Liver (tissue), 8 donors: ENCODE measurements at regions not wholly inside any gene's neighbourhood (a gene's known extent, or its start where the extent isn't known, plus 50 kb on each side); places are given as distances from the start of the nearest gene placed in this dataset.

Source experiments
- DNase-seq: peaks from one replicate; pipeline ENCODE4 v3.0.0-alpha.2; 2017; ENCODE audit warnings: low spot score
- H3K27ac ChIP-seq, 2 donors: one replicate each; pipeline ENCODE4 v1.7.0; 2013; ENCODE audit warnings: inconsistent platforms in 2 of 2, low read length in 2 of 2, control low read depth in 1 of 2, low read depth in 1 of 2, mild to moderate bottlenecking in 1 of 2
- H3K27me3 ChIP-seq, 4 donors: one replicate each; pipeline versions ENCODE4 v1.6.1 to v1.7.0; 2013; ENCODE audit warnings: low read length in 3 of 4, inconsistent platforms in 1 of 4, mild to moderate bottlenecking in 1 of 4, moderate library complexity in 1 of 4; ENCODE audit not compliant: control insufficient read depth in 4 of 4, insufficient read depth in 4 of 4
- H3K36me3 ChIP-seq, 4 donors: one replicate each; pipeline versions ENCODE4 v1.6.1 to v1.7.0; 2013; ENCODE audit warnings: low read length in 3 of 4, mild to moderate bottlenecking in 3 of 4, low read depth in 1 of 4, moderate library complexity in 1 of 4; ENCODE audit not compliant: control insufficient read depth in 4 of 4, insufficient read depth in 3 of 4
- H3K4me1 ChIP-seq, 4 donors: one replicate each; pipeline versions ENCODE4 v1.6.1 to v1.7.0; 2013; ENCODE audit warnings: low read length in 3 of 4, mild to moderate bottlenecking in 3 of 4, moderate library complexity in 1 of 4; ENCODE audit not compliant: control insufficient read depth in 4 of 4, insufficient read depth in 4 of 4
- H3K4me3 ChIP-seq, 3 donors: one replicate each; pipeline versions ENCODE4 v1.6.1 to v1.7.0; 2013; ENCODE audit warnings: low read length in 3 of 3, control low read depth in 1 of 3, low read depth in 1 of 3, mild to moderate bottlenecking in 1 of 3
- H3K9ac ChIP-seq, 2 donors: one replicate each; pipeline ENCODE4 v1.7.0; 2013; ENCODE audit warnings: low read length in 2 of 2, mild to moderate bottlenecking in 2 of 2, moderate library complexity in 2 of 2, control low read depth in 1 of 2, low read depth in 1 of 2
- H3K9me3 ChIP-seq, 4 donors: one replicate each; pipeline versions ENCODE4 v1.6.1 to v1.7.0; 2013; ENCODE audit warnings: low read length in 3 of 4; ENCODE audit not compliant: control insufficient read depth in 4 of 4
- ATF3 ChIP-seq: IDR thresholded peaks from 2 replicates; pipeline ENCODE4 v1.6.1; 2016; ENCODE audit warnings: antibody characterized with exemption
- CTCF ChIP-seq: fragments of 150-350 bp; IDR thresholded peaks from 2 replicates; pipeline ENCODE4 v1.5.1; 2017; ENCODE audit warnings: improper control_type of control experiment, low read depth, low read length; ENCODE audit not compliant: missing input control
- EGR1 ChIP-seq, 2 donors: IDR thresholded peaks; 2 replicates each; pipeline ENCODE4 v1.6.1; 2016 to 2018; ENCODE audit warnings: antibody characterized with exemption in 2 of 2, low read depth in 2 of 2
- FOXA1 ChIP-seq: IDR thresholded peaks from 2 replicates; pipeline ENCODE4 v1.6.1; 2016; ENCODE audit warnings: antibody characterized with exemption
- FOXA2 ChIP-seq: IDR thresholded peaks from 2 replicates; pipeline ENCODE4 v1.6.1; 2016; ENCODE audit warnings: antibody characterized with exemption
- GABPA ChIP-seq, 2 donors: IDR thresholded peaks in 1 of 2; conservative IDR thresholded peaks in 1 of 2; 2 replicates each; pipeline ENCODE4 v1.6.1; 2016; ENCODE audit warnings: antibody characterized with exemption in 2 of 2, mild to moderate bottlenecking in 1 of 2, moderate library complexity in 1 of 2
- HNF4A ChIP-seq, 2 donors: conservative IDR thresholded peaks; 2 replicates each; pipeline ENCODE4 v1.6.1; 2016; ENCODE audit warnings: antibody characterized with exemption in 2 of 2, mild to moderate bottlenecking in 2 of 2
- HNF4G ChIP-seq: IDR thresholded peaks from 2 replicates; pipeline ENCODE4 v1.6.1; 2016; ENCODE audit warnings: antibody characterized with exemption
- JUND ChIP-seq, 2 donors: IDR thresholded peaks; 2 replicates each; pipeline ENCODE4 v1.6.1; 2016; ENCODE audit warnings: antibody characterized with exemption in 2 of 2
- NR2F2 ChIP-seq: IDR thresholded peaks from 2 replicates; pipeline ENCODE4 v1.6.1; 2016; ENCODE audit warnings: antibody characterized with exemption
- RAD21 ChIP-seq, 2 donors: IDR thresholded peaks; 2 replicates each; pipeline ENCODE4 v1.6.1; 2016; ENCODE audit warnings: antibody characterized with exemption in 2 of 2, mild to moderate bottlenecking in 2 of 2
- RXRA ChIP-seq, 2 donors: IDR thresholded peaks; 2 replicates each; pipeline ENCODE4 v1.6.1; 2017 to 2018; ENCODE audit warnings: antibody characterized with exemption in 2 of 2, mild to moderate bottlenecking in 1 of 2
- SP1 ChIP-seq: IDR thresholded peaks from 2 replicates; pipeline ENCODE4 v1.6.1; 2018; ENCODE audit warnings: antibody characterized with exemption, mild to moderate bottlenecking
- TAF1 ChIP-seq: conservative IDR thresholded peaks from 2 replicates; pipeline ENCODE4 v1.6.1; 2016; ENCODE audit warnings: antibody characterized with exemption, mild to moderate bottlenecking
- YY1 ChIP-seq: IDR thresholded peaks from 2 replicates; pipeline ENCODE4 v1.6.1; 2016; ENCODE audit warnings: antibody characterized with exemption, mild to moderate bottlenecking
- ZBTB33 ChIP-seq: IDR thresholded peaks from 2 replicates; pipeline ENCODE4 v1.6.1; 2016; ENCODE audit warnings: antibody characterized with exemption
- WGBS: extraction: QIAGEN DNeasy Blood & Tissue Kit; methylation state at CpG from one replicate; pipeline ENCODE4 v1.1.7; 2013; 5-methylcytosine and 5-hydroxymethylcytosine counted together
- TF ChIP-seq, protein P1 (sequence below): IDR thresholded peaks from 2 replicates; pipeline ENCODE4 v1.6.1; 2016; ENCODE audit warnings: antibody characterized with exemption, mild to moderate bottlenecking
- TF ChIP-seq, protein P2 (sequence below): IDR thresholded peaks from 2 replicates; pipeline ENCODE4 v1.6.1; 2016; ENCODE audit warnings: antibody characterized with exemption
- donor health status: healthy.
- donor health status: healthy.
- donor health status: healthy.
- donor health status: healthy.
- donor health status: healthy.

DNA sequence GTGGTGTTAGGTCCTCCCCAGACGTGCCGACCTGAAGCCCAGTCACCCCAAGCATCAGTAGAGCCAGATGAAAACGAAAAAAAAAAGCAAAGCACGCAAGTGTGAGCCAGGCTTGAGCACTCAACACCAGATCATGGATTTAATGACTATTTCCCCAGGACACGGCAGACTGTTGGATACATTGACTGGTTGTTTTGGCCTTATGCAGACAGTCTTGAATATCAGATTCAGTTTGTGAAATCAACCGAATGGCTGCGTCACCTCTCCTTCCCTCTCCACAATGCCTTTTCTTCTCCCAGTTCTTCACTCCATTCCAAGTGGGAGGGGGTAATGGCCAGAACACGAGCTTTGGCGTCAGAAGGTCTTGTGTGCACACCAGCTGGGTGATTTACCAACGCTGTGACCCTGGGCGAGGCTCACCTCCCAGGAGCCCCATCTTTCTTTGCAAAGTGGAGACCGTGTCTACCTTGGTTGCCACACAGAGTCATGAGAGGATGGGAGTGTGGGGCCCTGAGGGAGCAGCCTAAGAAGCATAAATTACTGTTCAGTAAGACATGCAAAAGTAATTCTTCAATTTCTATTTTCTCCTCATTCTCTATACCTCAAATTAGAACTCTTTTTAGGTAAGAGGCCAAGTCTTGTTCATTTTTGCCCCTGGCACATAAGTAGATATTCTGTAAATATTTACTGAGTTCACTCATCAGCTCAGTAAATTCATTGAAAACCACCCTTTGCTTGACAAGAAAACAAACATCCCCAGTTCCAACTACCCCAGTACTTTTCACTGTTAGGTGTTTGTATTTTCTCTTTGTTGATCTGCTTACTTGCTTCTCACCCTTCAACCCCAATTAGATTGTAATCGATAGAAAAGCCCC is 181.1 kb upstream of the COPS8 start (continued):
- TF ChIP-seq, protein P1, sequence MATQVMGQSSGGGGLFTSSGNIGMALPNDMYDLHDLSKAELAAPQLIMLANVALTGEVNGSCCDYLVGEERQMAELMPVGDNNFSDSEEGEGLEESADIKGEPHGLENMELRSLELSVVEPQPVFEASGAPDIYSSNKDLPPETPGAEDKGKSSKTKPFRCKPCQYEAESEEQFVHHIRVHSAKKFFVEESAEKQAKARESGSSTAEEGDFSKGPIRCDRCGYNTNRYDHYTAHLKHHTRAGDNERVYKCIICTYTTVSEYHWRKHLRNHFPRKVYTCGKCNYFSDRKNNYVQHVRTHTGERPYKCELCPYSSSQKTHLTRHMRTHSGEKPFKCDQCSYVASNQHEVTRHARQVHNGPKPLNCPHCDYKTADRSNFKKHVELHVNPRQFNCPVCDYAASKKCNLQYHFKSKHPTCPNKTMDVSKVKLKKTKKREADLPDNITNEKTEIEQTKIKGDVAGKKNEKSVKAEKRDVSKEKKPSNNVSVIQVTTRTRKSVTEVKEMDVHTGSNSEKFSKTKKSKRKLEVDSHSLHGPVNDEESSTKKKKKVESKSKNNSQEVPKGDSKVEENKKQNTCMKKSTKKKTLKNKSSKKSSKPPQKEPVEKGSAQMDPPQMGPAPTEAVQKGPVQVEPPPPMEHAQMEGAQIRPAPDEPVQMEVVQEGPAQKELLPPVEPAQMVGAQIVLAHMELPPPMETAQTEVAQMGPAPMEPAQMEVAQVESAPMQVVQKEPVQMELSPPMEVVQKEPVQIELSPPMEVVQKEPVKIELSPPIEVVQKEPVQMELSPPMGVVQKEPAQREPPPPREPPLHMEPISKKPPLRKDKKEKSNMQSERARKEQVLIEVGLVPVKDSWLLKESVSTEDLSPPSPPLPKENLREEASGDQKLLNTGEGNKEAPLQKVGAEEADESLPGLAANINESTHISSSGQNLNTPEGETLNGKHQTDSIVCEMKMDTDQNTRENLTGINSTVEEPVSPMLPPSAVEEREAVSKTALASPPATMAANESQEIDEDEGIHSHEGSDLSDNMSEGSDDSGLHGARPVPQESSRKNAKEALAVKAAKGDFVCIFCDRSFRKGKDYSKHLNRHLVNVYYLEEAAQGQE: no peak
- TF ChIP-seq, protein P2, sequence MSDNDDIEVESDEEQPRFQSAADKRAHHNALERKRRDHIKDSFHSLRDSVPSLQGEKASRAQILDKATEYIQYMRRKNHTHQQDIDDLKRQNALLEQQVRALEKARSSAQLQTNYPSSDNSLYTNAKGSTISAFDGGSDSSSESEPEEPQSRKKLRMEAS: no peak
- TF ChIP-seq TAF1 (no peak), EGR1 (IDR thresholded peaks at IDR 0.05; ENCODE audit: low read depth in 2 of 2) (no peak), RXRA (IDR thresholded peaks at IDR 0.05) (no peak), HNF4A (conservative IDR thresholded peaks at IDR 0.05) (no peak)

DNA sequence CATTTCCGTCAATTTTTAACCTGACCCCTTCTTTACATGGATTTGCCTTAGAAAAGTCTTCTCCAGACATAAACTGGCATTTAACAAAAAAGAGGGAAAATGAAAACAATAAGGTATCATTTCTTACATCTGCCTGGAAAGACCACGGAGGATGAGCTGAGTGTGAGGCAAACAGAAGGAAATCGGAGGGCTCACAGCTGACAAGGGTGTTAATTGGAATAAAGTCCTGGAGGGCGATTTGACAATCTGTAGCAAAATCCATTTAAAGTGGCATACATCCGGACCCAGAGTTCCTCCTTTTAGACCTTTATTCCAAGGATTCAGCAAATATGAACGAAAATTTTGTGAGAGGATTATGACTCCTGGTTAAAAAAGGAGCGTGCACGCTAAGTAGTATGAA is 179.7 kb upstream of the COPS8 start:
- Histone ChIP-seq H3K27me3 (no peaks in the 10 kb centered on the region), H3K9me3 (no peaks in the 10 kb centered on the region), H3K4me1 (no peaks in the 10 kb centered on the region), H3K27ac (no peak overlapping the region), H3K9ac (no peak overlapping the region), H3K36me3 (no peaks in the 10 kb centered on the region), H3K4me3 (no peak overlapping the region)
- WGBS: 71% methylated on average over 8 of the region's 8 CpGs
- DNase-seq: no peak
- TF ChIP-seq ZBTB33 (no peak), NR2F2 (no peak), TAF1 (no peak), JUND (IDR thresholded peaks at IDR 0.05) (no peak), FOXA2 (no peak), SP1 (no peak), HNF4G (no peak), CTCF (no peak), GABPA (IDR thresholded peaks at IDR 0.05 in 1 of 2, conservative IDR thresholded peaks at IDR 0.05 in 1 of 2) (no peak), RXRA (IDR thresholded peaks at IDR 0.05) (no peak), ATF3 (no peak), FOXA1 (no peak), EGR1 (IDR thresholded peaks at IDR 0.05; ENCODE audit: low read depth in 2 of 2) (no peak), YY1 (no peak), RAD21 (IDR thresholded peaks at IDR 0.05) (no peak), HNF4A (conservative IDR thresholded peaks at IDR 0.05) (no peak)
- TF ChIP-seq, protein P2: no peak
